ENCODE measurements at regions not wholly inside any gene's neighbourhood (a gene's known extent, or its start where the extent isn't known, plus 50 kb on each side); places are given as distances from the start of the nearest gene placed in this dataset.

- TF ChIP-seq SRF (IDR thresholded peaks at IDR 0.05; ENCODE audit: low read depth, low read length) (no peak), ATF2 (IDR thresholded peaks at IDR 0.05; ENCODE audit: low read length) (no peak), TEAD4 (IDR thresholded peaks at IDR 0.05; ENCODE audit: low read depth, low read length) (no peak), HDAC6 (IDR thresholded peaks at IDR 0.05; ENCODE audit: low read depth, low read length) (no peak)
Observed at GRCh38 chr1:215023155-215023832, 59.2 kb upstream of the KCNK2 start (continued).
